SK-N-SH (cell line): ENCODE measurements at regions not wholly inside any gene's neighbourhood (a gene's known extent, or its start where the extent isn't known, plus 50 kb on each side); places are given as distances from the start of the nearest gene placed in this dataset.

ENCODE experiments used
- CTCF ChIA-PET: fragments of 300-600, 350-600 bp; formaldehyde crosslinking; extraction: SDS; loops from one replicate; lab custom pipeline; 2021; lab: Yijun Ruan, JAX
- POLR2A ChIA-PET: fragments of 350-600 bp; sonication (Branson Sonifier 250); formaldehyde crosslinking; extraction: SDS; loops from one replicate; lab custom pipeline; 2020; ENCODE audit warnings: antibody characterized with exemption, inconsistent platforms; lab: Yijun Ruan, JAX
- DNase-seq: peaks from one replicate; pipeline ENCODE4 v3.0.0; 2012
- H2AFZ ChIP-seq: fragments of 200-600 bp; sonication (generic); 2 replicates; pipeline ENCODE4 v1.8.1; 2016; ENCODE audit warnings: antibody characterized with exemption, mild to moderate bottlenecking, low read depth
- H3F3A ChIP-seq: fragments of 200-600 bp; sonication (generic); replicated peaks from 2 replicates; pipeline ENCODE3; 2016; ENCODE audit warnings: antibody characterized with exemption, mild to moderate bottlenecking; ENCODE audit not compliant: insufficient read depth
- H3K27ac ChIP-seq, 2 experiments: fragments of 200-500 bp in 1 of 2; fragments of 200-600 bp in 1 of 2; sonication (Bioruptor generic) in 1 of 2; sonication (generic), shearing (Covaris generic) in 1 of 2; 2 replicates each; pipeline versions ENCODE4 v1.5.1 to v1.6.1; 2014 to 2016; ENCODE audit warnings: low read depth in 2 of 2, inconsistent platforms in 1 of 2, low read length in 1 of 2, mild to moderate bottlenecking in 1 of 2, mixed read lengths in 1 of 2
- H3K27me3 ChIP-seq: fragments of 200-600 bp; sonication (generic), shearing (Covaris generic); 2 replicates; pipeline ENCODE4 v1.6.1; 2016; ENCODE audit warnings: mixed run types; ENCODE audit not compliant: insufficient read depth
- H3K36me3 ChIP-seq, 2 experiments: fragments of 200-500 bp in 1 of 2; fragments of 200-600 bp in 1 of 2; sonication (Bioruptor generic) in 1 of 2; sonication (generic) in 1 of 2; replicated peaks in 1 of 2; 2 replicates each; pipeline versions ENCODE3 to v1.5.1; 2014 to 2016; ENCODE audit warnings: low read length in 1 of 2, mild to moderate bottlenecking in 1 of 2; ENCODE audit not compliant: insufficient read depth in 2 of 2, control insufficient read depth in 1 of 2
- H3K4me1 ChIP-seq, 2 experiments: fragments of 200-500 bp in 1 of 2; fragments of 200-600 bp in 1 of 2; sonication (Bioruptor generic) in 1 of 2; sonication (generic), shearing (Covaris generic) in 1 of 2; 2 replicates each; pipeline versions ENCODE4 v1.5.1 to v1.6.1; 2014 to 2016; ENCODE audit warnings: low read depth in 1 of 2, low read length in 1 of 2, mixed run types in 1 of 2; ENCODE audit not compliant: insufficient read depth in 2 of 2, control insufficient read depth in 1 of 2
- H3K4me2 ChIP-seq: fragments of 200-600 bp; sonication (generic), shearing (Covaris generic); 2 replicates; pipeline ENCODE4 v1.6.1; 2017; ENCODE audit warnings: mixed run types
- H3K4me3 ChIP-seq, 2 experiments: fragments of 200-500 bp in 1 of 2; fragments of 200-600 bp in 1 of 2; sonication (Bioruptor generic) in 1 of 2; sonication (generic), shearing (Covaris generic) in 1 of 2; 2 replicates each; pipeline versions ENCODE4 v1.5.1 to v1.8.1; 2014 to 2016; ENCODE audit warnings: low read depth in 2 of 2, inconsistent platforms in 1 of 2, low read length in 1 of 2, mild to moderate bottlenecking in 1 of 2, mixed read lengths in 1 of 2, moderate library complexity in 1 of 2
- H3K79me2 ChIP-seq: fragments of 200-600 bp; sonication (generic); 2 replicates; pipeline ENCODE4 v1.8.1; 2017; ENCODE audit warnings: mild to moderate bottlenecking; ENCODE audit not compliant: insufficient read depth
- H3K9ac ChIP-seq: fragments of 200-600 bp; sonication (generic); 2 replicates; pipeline ENCODE4 v1.6.1; 2017; ENCODE audit warnings: mixed run types
- H3K9me2 ChIP-seq: fragments of 200-600 bp; sonication (generic); 2 replicates; pipeline ENCODE4 v1.6.1; 2017; ENCODE audit warnings: mixed run types
- H3K9me3 ChIP-seq: fragments of 200-600 bp; sonication (generic); 2 replicates; pipeline ENCODE4 v1.6.1; 2017; ENCODE audit warnings: mixed run types, mild to moderate bottlenecking, moderate library complexity
- H4K20me1 ChIP-seq: fragments of 200-600 bp; sonication (generic); 2 replicates; pipeline ENCODE4 v1.6.1; 2017; ENCODE audit warnings: mild to moderate bottlenecking, mixed run types; ENCODE audit not compliant: insufficient read depth
- CHD2 ChIP-seq: fragments of 150-350 bp; IDR thresholded peaks from 2 replicates; pipeline ENCODE4 v1.6.1; 2018; ENCODE audit warnings: low read length; ENCODE audit not compliant: partially characterized antibody
- EP300 ChIP-seq, 2 experiments: IDR thresholded peaks; 2 replicates each; pipeline versions ENCODE4 v1.4.0 to v1.6.1; 2012; ENCODE audit warnings: borderline replicate concordance in 1 of 2, low read depth in 1 of 2, low read length in 1 of 2
- FOXJ3 ChIP-seq: sonication (generic); formaldehyde crosslinking; IDR thresholded peaks from 2 replicates; pipeline ENCODE4 v1.5.1; 2020; ENCODE audit warnings: mild to moderate bottlenecking, missing genetic modification reagents
- FOXM1 ChIP-seq: IDR thresholded peaks from 2 replicates; pipeline ENCODE4 v1.4.0; 2012; ENCODE audit warnings: low read depth, mild to moderate bottlenecking
- MEF2A ChIP-seq: IDR thresholded peaks from 2 replicates; pipeline ENCODE4 v1.4.0; 2012; ENCODE audit warnings: low read depth, borderline replicate concordance
- MXI1 ChIP-seq: IDR thresholded peaks from 2 replicates; pipeline ENCODE4 v1.6.1; 2012; ENCODE audit warnings: mild to moderate bottlenecking, low read depth, low read length, improper control_type of control experiment
- NRF1 ChIP-seq: IDR thresholded peaks from 2 replicates; pipeline ENCODE4 v1.6.1; 2012; ENCODE audit warnings: low read depth, mild to moderate bottlenecking, low read length
- RCOR1 ChIP-seq: fragments of 150-350 bp; IDR thresholded peaks from 2 replicates; pipeline ENCODE4 v1.6.1; 2017; ENCODE audit warnings: antibody characterized with exemption, low read length
- RFX5 ChIP-seq: IDR thresholded peaks from 2 replicates; pipeline ENCODE4 v1.6.1; 2012; ENCODE audit warnings: mild to moderate bottlenecking, improper control_type of control experiment, low read length
- RXRA ChIP-seq: IDR thresholded peaks from 2 replicates; pipeline ENCODE4 v1.4.0; 2012; ENCODE audit warnings: low read depth, mild to moderate bottlenecking, borderline replicate concordance
- SIN3A ChIP-seq: IDR thresholded peaks from 2 replicates; pipeline ENCODE4 v1.6.1; 2012; ENCODE audit warnings: low read depth, mild to moderate bottlenecking, low read length, moderate library complexity, borderline replicate concordance
- SMC3 ChIP-seq: IDR thresholded peaks from 2 replicates; pipeline ENCODE4 v1.6.1; 2012; ENCODE audit warnings: low read depth, low read length, improper control_type of control experiment
- TCF12 ChIP-seq: IDR thresholded peaks from 2 replicates; pipeline ENCODE4 v1.4.0; 2012
- YY1 ChIP-seq: IDR thresholded peaks from 2 replicates; pipeline ENCODE4 v1.4.0; 2012; ENCODE audit warnings: low read depth, mild to moderate bottlenecking
- WGBS: methylation state at CpG from one replicate; pipeline ENCODE4 v1.1.6; 2017; ENCODE audit warnings: low lambda C conversion rate; 5-methylcytosine and 5-hydroxymethylcytosine counted together
- TF ChIP-seq, protein P1 (sequence below): fragments of 150-350 bp; IDR thresholded peaks from 2 replicates; pipeline ENCODE4 v1.6.1; 2017; ENCODE audit warnings: antibody characterized with exemption, low read length, low read depth, borderline replicate concordance
- TF ChIP-seq, protein P2 (sequence below): fragments of 150-350 bp; IDR thresholded peaks from 2 replicates; pipeline ENCODE4 v1.6.1; 2016; ENCODE audit warnings: mild to moderate bottlenecking, low read depth, low read length
- TF ChIP-seq, protein P3 (sequence below): IDR thresholded peaks from 2 replicates; pipeline ENCODE4 v1.6.1; 2012; ENCODE audit warnings: mild to moderate bottlenecking, low read depth, low read length, moderate library complexity

DNA sequence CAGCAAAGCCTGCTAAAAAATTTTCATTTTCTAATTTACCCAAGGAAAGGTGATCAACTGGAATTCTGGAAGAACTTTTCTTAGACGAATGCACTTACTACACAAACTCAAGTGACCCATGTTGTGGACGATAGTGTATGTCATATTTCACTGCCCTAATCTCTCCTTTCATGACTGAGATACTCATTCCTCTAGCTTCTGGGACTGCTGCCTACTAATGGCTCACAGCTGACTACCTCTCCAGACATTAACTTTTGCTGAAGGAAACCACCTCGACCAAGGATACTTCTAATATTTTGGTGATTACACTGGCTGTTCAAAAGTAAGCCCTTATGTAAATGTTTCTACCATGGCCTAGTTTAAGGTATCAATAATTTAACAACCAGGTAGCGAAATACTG, 959.9 kb upstream of the GHITM start:
- H3K4me3 ChIP-seq, result no peak overlapping the region
- DNase-seq, result no peak
- 53% methylated on average over 4 of the region's 4 CpGs for WGBS
- no peak for TF ChIP-seq SMC3
- no peak for TF ChIP-seq YY1
- TF ChIP-seq RXRA, result no peak
- TF ChIP-seq, protein P1, sequence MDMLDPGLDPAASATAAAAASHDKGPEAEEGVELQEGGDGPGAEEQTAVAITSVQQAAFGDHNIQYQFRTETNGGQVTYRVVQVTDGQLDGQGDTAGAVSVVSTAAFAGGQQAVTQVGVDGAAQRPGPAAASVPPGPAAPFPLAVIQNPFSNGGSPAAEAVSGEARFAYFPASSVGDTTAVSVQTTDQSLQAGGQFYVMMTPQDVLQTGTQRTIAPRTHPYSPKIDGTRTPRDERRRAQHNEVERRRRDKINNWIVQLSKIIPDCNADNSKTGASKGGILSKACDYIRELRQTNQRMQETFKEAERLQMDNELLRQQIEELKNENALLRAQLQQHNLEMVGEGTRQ, result no peak
- H2AFZ ChIP-seq, result no peak overlapping the region
- H3K9ac ChIP-seq, result no peak overlapping the region
- no peaks in the 10 kb centered on the region for H3F3A ChIP-seq
- no peaks in the 10 kb centered on the region for H4K20me1 ChIP-seq
- H3K79me2 ChIP-seq, result no peaks in the 10 kb centered on the region
- H3K27me3 ChIP-seq, result no peaks in the 10 kb centered on the region
- H3K4me1 ChIP-seq, result no peaks in the 10 kb centered on the region; a peak in 1 of 4 replicates
- POLR2A ChIA-PET, result no interaction called here
- no peaks in the 10 kb centered on the region for H3K36me3 ChIP-seq
- H3K4me2 ChIP-seq, result no peak overlapping the region
- no peaks in the 10 kb centered on the region for H3K9me2 ChIP-seq
- H3K9me3 ChIP-seq, result no peaks in the 10 kb centered on the region
- no peak overlapping the region for H3K27ac ChIP-seq
- CTCF ChIA-PET, result no interaction called here

DNA sequence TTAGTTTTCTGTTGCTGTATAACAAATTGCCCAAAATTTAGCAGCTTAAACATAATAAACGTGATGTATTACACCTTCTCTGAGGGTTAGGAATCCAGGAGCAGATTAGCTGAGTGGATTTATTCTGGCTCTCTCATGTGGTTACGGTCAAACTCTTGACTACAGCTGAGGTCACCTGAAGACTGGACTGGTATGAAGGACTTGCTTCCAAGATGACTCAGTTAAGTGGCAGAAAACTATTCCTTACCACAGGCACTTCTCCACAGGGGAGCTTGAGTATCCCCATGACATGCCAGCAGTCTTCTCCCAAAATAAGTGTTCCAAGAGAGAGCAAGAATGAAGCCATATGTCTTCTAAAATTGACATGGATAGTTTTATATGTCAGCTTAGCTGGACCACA, 957.2 kb upstream of the GHITM start:
- POLR2A ChIA-PET, result no interaction called here
- TF ChIP-seq MXI1 (no peak), EP300 (IDR thresholded peaks at IDR 0.05; ENCODE audit: borderline replicate concordance in 1 of 2, low read depth in 1 of 2, low read length in 1 of 2) (no peak)
- Histone ChIP-seq H3K36me3 (no peaks in the 10 kb centered on the region), H3K4me1 (no peaks in the 10 kb centered on the region; a peak in 1 of 4 replicates), H3K27me3 (no peaks in the 10 kb centered on the region), H3F3A (no peaks in the 10 kb centered on the region), H3K79me2 (no peaks in the 10 kb centered on the region), H3K9me3 (no peaks in the 10 kb centered on the region), H2AFZ (no peak overlapping the region), H3K27ac (no peak overlapping the region), H3K4me2 (no peak overlapping the region), H3K9ac (no peak overlapping the region), H3K4me3 (no peak overlapping the region), H3K9me2 (no peaks in the 10 kb centered on the region), H4K20me1 (no peaks in the 10 kb centered on the region)
- 60% methylated on average over 2 of the region's 2 CpGs for WGBS
- CTCF ChIA-PET, result interaction anchor here (1.4 kb wide), 1 partner anchor 16 kb away, joined by 4 read pairs; no protein-coding TSS in a partner anchor
- no peak for DNase-seq

DNA sequence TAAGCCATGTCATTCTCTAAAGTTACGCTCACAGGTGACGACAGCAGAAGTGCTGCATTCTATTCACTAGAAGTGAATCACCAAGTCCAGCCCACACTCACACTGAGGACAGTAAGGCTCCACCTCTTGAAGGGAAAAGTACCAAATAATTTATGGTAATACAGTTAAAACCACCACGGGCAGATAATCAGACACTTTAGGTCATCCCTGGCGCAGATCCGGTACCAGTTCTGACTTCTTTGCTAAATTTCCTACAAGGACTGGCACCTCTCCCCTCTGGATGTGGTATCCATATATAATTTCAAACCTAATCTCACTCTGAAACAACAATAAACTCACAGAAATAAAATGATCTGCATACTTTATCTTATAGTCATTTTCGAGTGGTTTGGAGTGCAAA, 954.7 kb upstream of the GHITM start:
- Histone ChIP-seq H3K4me1 (no peaks in the 10 kb centered on the region; a peak in 1 of 4 replicates), H3K79me2 (no peaks in the 10 kb centered on the region), H3K27me3 (no peaks in the 10 kb centered on the region), H3K27ac (no peak overlapping the region), H3K9me2 (no peaks in the 10 kb centered on the region), H3F3A (no peaks in the 10 kb centered on the region), H3K9me3 (no peaks in the 10 kb centered on the region), H3K4me3 (no peak overlapping the region), H3K4me2 (no peak overlapping the region), H4K20me1 (no peaks in the 10 kb centered on the region), H3K9ac (no peak overlapping the region), H2AFZ (no peak overlapping the region), H3K36me3 (no peaks in the 10 kb centered on the region)
- DNase-seq, result no peak
- CTCF ChIA-PET, result no interaction called here
- POLR2A ChIA-PET, result no interaction called here
- 82% methylated on average over 6 of the region's 6 CpGs for WGBS
- no peak for TF ChIP-seq SIN3A
- no peak for TF ChIP-seq FOXJ3 (CRISPR knock-in tag)
- TF ChIP-seq FOXM1, result no peak
- no peak for TF ChIP-seq RCOR1
- TF ChIP-seq, protein P2, sequence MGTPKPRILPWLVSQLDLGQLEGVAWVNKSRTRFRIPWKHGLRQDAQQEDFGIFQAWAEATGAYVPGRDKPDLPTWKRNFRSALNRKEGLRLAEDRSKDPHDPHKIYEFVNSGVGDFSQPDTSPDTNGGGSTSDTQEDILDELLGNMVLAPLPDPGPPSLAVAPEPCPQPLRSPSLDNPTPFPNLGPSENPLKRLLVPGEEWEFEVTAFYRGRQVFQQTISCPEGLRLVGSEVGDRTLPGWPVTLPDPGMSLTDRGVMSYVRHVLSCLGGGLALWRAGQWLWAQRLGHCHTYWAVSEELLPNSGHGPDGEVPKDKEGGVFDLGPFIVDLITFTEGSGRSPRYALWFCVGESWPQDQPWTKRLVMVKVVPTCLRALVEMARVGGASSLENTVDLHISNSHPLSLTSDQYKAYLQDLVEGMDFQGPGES, result no peak
- TF ChIP-seq NRF1, result no peak
- TF ChIP-seq SMC3, result no peak
- no peak for TF ChIP-seq MEF2A
- TF ChIP-seq, protein P3, sequence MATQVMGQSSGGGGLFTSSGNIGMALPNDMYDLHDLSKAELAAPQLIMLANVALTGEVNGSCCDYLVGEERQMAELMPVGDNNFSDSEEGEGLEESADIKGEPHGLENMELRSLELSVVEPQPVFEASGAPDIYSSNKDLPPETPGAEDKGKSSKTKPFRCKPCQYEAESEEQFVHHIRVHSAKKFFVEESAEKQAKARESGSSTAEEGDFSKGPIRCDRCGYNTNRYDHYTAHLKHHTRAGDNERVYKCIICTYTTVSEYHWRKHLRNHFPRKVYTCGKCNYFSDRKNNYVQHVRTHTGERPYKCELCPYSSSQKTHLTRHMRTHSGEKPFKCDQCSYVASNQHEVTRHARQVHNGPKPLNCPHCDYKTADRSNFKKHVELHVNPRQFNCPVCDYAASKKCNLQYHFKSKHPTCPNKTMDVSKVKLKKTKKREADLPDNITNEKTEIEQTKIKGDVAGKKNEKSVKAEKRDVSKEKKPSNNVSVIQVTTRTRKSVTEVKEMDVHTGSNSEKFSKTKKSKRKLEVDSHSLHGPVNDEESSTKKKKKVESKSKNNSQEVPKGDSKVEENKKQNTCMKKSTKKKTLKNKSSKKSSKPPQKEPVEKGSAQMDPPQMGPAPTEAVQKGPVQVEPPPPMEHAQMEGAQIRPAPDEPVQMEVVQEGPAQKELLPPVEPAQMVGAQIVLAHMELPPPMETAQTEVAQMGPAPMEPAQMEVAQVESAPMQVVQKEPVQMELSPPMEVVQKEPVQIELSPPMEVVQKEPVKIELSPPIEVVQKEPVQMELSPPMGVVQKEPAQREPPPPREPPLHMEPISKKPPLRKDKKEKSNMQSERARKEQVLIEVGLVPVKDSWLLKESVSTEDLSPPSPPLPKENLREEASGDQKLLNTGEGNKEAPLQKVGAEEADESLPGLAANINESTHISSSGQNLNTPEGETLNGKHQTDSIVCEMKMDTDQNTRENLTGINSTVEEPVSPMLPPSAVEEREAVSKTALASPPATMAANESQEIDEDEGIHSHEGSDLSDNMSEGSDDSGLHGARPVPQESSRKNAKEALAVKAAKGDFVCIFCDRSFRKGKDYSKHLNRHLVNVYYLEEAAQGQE, result no peak
- TF ChIP-seq CHD2, result no peak
- no peak for TF ChIP-seq TCF12
- no peak for TF ChIP-seq RFX5
